Memory B cell (primary cell): ENCODE measurements at regions not wholly inside any gene's neighbourhood (a gene's known extent, or its start where the extent isn't known, plus 50 kb on each side); places are given as distances from the start of the nearest gene placed in this dataset.
"Not testable (repeated sequence)": the region's sequence is repeated elsewhere in the genome, so short reads cannot be mapped to it uniquely, and the experiment has no call there.

Experiments used
- ATAC-seq: fragments of 150-1000 bp; cut with Tn5 transposase; 2 replicates; pipeline ENCODE4 v1.10.0; 2021; ENCODE audit warnings: low read depth, mild to moderate bottlenecking, moderate library complexity
- DNase-seq, 2 donors: peaks; one replicate each; pipeline ENCODE4 v3.0.0; 2022; ENCODE audit warnings: low spot score in 2 of 2
- H3K27ac Mint-ChIP-seq: one replicate; pipeline ENCODE4 v1.8.0; 2022; ENCODE audit warnings: mild to moderate bottlenecking, moderate library complexity, mixed read lengths
- H3K27me3 Mint-ChIP-seq: one replicate; pipeline ENCODE4 v1.8.0; 2022; ENCODE audit warnings: mixed read lengths
- H3K36me3 Mint-ChIP-seq: one replicate; pipeline ENCODE4 v1.8.0; 2022; ENCODE audit warnings: mild to moderate bottlenecking, mixed read lengths
- H3K4me1 Mint-ChIP-seq: one replicate; pipeline ENCODE4 v1.8.0; 2022; ENCODE audit warnings: mixed read lengths
- H3K4me3 Mint-ChIP-seq: one replicate; pipeline ENCODE4 v1.8.0; 2022; ENCODE audit warnings: mild to moderate bottlenecking, moderate library complexity, mixed read lengths
- H3K9me3 Mint-ChIP-seq: one replicate; pipeline ENCODE4 v1.8.0; 2022; ENCODE audit warnings: mixed read lengths

GRCh38 chr3:191593486-191593885, 132.5 kb downstream of the PYDC2 start:
- ATAC-seq (no peak), DNase-seq (no peak)
- Mint-ChIP-seq H3K27ac (no peak overlapping the region), H3K4me1 (no peaks in the 10 kb centered on the region), H3K9me3 (no peaks in the 10 kb centered on the region), H3K36me3 (no peaks in the 10 kb centered on the region), H3K4me3 (no peak overlapping the region), H3K27me3 (peaks cover 3% of the 10 kb centered on the region)

DNA sequence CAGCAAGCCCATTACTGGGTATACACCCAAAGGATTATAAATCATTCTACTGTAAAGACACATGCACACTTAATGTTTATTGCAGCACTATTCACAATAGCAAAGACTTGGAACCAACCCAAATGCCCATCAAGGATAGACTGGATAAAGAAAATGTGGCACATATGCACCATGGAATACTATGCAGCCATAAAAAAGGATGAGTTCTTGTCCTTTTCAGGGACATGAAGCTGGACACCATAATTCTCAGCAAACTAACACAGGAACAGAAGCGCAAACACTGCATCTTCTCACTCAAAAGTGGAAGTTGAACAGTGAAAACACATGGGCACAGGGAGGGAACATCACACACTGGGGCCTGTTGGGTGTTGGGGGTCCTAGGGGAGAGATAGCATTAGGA, 154.5 kb downstream of the PYDC2 start:
- DNase-seq, H3K4me1 Mint-ChIP-seq, H3K27ac Mint-ChIP-seq, H3K4me3 Mint-ChIP-seq, H3K36me3 Mint-ChIP-seq, ATAC-seq, H3K27me3 Mint-ChIP-seq, H3K9me3 Mint-ChIP-seq: not testable (repeated sequence)

- Mint-ChIP-seq H3K36me3 (no peaks in the 10 kb centered on the region), H3K27me3 (peaks cover 3% of the 10 kb centered on the region), H3K9me3 (no peaks in the 10 kb centered on the region), H3K4me1 (no peaks in the 10 kb centered on the region), H3K4me3 (no peak overlapping the region), H3K27ac (no peak overlapping the region)
- DNase-seq (no peak), ATAC-seq (no peak)
Observed at GRCh38 chr3:191624299-191624698, 163.3 kb downstream of the PYDC2 start.

GRCh38 chr3:191627064-191627463, 166.1 kb downstream of the PYDC2 start:
- H3K9me3 Mint-ChIP-seq, result no peaks in the 10 kb centered on the region
- DNase-seq, result no peak
- ATAC-seq, result no peak
- no peak overlapping the region for H3K27ac Mint-ChIP-seq
- H3K27me3 Mint-ChIP-seq, result peaks cover 5% of the 10 kb centered on the region
- no peak overlapping the region for H3K4me3 Mint-ChIP-seq
- no peaks in the 10 kb centered on the region for H3K36me3 Mint-ChIP-seq
- peaks cover 3% of the 10 kb centered on the region for H3K4me1 Mint-ChIP-seq

DNA sequence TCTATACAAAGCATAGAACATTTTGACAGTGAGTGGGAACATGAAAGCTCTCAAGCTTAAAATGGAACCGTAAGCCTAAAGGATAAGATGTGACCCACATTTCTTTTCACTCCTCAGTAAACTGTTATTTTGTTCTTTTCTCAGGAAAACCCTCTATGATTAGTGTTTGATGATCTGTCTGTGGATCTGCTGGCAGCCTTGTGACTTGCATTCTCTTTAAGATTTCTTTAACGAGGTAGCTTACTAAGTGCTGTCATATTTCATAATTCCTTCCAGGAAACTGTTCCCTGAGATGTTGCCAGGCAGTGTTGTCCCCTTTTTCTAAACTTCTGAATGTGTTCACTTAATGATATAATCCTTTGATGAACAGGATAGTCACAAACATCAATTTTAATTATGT, 167.6 kb downstream of the PYDC2 start:
- DNase-seq, result no peak
- no peak overlapping the region for H3K4me3 Mint-ChIP-seq

DNA sequence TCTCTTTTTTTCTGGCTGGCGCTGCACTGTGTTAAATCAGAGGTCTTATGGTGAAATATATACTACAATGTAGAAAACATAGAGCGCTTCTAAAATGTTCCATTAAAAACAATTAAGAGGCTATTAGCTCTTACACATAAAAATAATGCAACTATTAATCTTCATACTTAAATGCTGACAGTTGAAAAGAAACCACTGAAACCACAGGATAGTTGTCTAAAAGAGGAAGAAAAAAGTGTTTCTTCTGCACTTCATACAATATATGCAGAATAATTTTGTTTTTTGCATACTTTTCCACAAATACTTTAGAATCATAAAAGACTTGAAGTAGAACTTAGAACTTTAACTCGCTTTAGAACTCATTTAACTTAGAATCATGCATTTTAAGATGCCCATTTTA, 170.5 kb downstream of the PYDC2 start:
- no peak overlapping the region for H3K4me3 Mint-ChIP-seq
- H3K27ac Mint-ChIP-seq, result no peak overlapping the region
- H3K9me3 Mint-ChIP-seq, result no peaks in the 10 kb centered on the region
- H3K4me1 Mint-ChIP-seq, result peaks cover 3% of the 10 kb centered on the region
- no peak for DNase-seq
- ATAC-seq, result no peak
- no peaks in the 10 kb centered on the region for H3K36me3 Mint-ChIP-seq
- H3K27me3 Mint-ChIP-seq, result peaks cover 5% of the 10 kb centered on the region

More for the DNA sequence above, 167.6 kb downstream of the PYDC2 start:
- ATAC-seq, result no peak
- no peaks in the 10 kb centered on the region for H3K9me3 Mint-ChIP-seq
- H3K27ac Mint-ChIP-seq, result no peak overlapping the region
- no peaks in the 10 kb centered on the region for H3K36me3 Mint-ChIP-seq
- H3K4me1 Mint-ChIP-seq, result peaks cover 3% of the 10 kb centered on the region
- peaks cover 5% of the 10 kb centered on the region for H3K27me3 Mint-ChIP-seq

DNA sequence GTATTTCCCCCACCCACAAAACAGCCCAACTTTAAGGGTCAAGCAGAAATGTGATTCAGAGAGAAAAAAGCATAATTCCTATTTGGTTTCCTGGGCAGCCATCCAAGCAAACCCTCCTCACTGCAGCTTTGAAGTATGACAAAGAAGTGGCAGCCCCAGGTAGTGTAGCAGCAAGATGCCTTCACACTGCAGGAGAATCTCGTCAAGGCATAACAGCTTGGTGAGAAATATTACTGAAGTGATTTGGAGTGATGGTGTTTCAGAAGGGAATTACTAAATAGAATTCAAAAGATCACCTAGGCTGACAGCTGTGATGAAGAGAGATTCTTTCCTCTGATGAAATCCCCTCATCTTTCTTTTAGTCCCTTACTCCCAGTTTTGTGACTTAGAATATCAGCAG, 173.9 kb downstream of the PYDC2 start:
- peaks cover 3% of the 10 kb centered on the region for H3K4me1 Mint-ChIP-seq
- no peak for DNase-seq
- H3K27ac Mint-ChIP-seq, result no peak overlapping the region
- peaks cover 2% of the 10 kb centered on the region for H3K9me3 Mint-ChIP-seq
- H3K36me3 Mint-ChIP-seq, result no peaks in the 10 kb centered on the region
- no peak for ATAC-seq
- no peak overlapping the region for H3K4me3 Mint-ChIP-seq
- peaks cover 10% of the 10 kb centered on the region for H3K27me3 Mint-ChIP-seq

- Mint-ChIP-seq H3K4me3 (no peak overlapping the region), H3K27ac (no peak overlapping the region), H3K4me1 (no peaks in the 10 kb centered on the region), H3K36me3 (no peaks in the 10 kb centered on the region), H3K9me3 (peaks cover 2% of the 10 kb centered on the region), H3K27me3 (peaks cover 10% of the 10 kb centered on the region)
- DNase-seq (no peak), ATAC-seq (no peak)
Observed at GRCh38 chr3:191637611-191638010, 176.6 kb downstream of the PYDC2 start.

DNA sequence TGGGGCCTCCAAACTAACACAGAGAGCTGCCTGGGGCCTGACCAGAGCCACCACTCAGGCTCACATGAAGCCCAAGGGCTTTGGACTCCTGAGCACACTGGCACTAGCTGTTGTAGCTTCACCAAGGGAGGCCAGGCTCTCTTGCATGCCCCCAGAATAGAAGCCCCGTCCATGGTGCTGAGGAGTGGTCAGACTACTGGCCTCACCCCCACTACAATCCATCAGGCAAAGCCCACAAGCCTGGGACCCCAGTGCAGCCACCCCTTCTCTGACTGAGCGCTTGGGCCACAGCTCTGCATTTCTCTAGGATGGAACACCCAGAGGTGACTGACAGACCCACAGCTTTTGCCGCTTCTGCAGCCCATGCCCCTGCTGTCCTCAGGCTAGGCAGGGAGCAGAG, 180.8 kb downstream of the PYDC2 start:
- Mint-ChIP-seq H3K27ac (no peak overlapping the region), H3K4me1 (no peaks in the 10 kb centered on the region), H3K27me3 (peaks cover 11% of the 10 kb centered on the region), H3K4me3 (no peak overlapping the region), H3K36me3 (no peaks in the 10 kb centered on the region), H3K9me3 (peaks cover 13% of the 10 kb centered on the region)
- ATAC-seq (no peak), DNase-seq (no peak)

DNA sequence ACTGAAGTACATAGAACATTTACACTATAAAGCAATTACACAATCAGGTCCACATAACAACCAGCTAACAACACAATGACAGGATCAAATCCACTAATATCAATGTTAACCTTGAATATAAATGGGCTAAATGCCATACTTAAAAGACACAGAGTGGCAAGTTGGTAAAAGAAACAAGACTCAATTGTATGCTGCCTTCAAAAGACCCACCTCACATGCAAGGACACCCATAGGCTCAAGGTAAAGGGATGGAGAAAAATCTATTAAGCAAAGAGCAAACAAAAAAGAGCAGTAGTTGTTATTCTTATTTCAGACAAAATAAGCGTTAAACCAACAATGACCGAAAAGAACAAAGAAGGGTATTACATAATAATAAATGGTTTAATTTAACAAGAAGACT, 183.3 kb downstream of the PYDC2 start:
- H3K27ac Mint-ChIP-seq, result no peak overlapping the region
- H3K36me3 Mint-ChIP-seq, result no peaks in the 10 kb centered on the region
- ATAC-seq, result no peak
- no peak for DNase-seq
- no peak overlapping the region for H3K4me3 Mint-ChIP-seq
- H3K9me3 Mint-ChIP-seq, result peaks cover 11% of the 10 kb centered on the region
- no peaks in the 10 kb centered on the region for H3K4me1 Mint-ChIP-seq
- H3K27me3 Mint-ChIP-seq, result peaks cover 9% of the 10 kb centered on the region

DNA sequence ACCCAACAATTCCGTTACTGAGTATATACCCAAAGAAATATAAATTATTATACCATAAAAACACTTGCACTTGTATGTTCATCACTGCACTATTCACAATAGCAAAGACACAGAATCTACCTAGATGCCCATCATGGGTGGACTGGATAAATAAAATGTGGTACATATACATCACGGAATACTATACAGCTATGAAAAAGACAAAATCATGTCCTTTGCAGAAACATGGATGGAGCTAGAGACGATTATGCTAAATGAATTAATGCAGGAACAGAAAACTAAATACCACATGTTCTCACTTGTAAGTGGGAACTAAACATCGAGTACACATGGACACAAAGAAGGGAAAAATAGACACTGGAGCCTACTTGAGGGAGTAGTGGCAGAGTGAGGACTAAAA, 185.3 kb downstream of the PYDC2 start:
- H3K4me1 Mint-ChIP-seq, result no peaks in the 10 kb centered on the region
- peaks cover 14% of the 10 kb centered on the region for H3K9me3 Mint-ChIP-seq
- H3K4me3 Mint-ChIP-seq, result no peak overlapping the region
- ATAC-seq, result no peak
- H3K36me3 Mint-ChIP-seq, result peaks cover 4% of the 10 kb centered on the region
- DNase-seq, result no peak
- peaks cover 5% of the 10 kb centered on the region for H3K27me3 Mint-ChIP-seq
- H3K27ac Mint-ChIP-seq, result no peak overlapping the region

DNA sequence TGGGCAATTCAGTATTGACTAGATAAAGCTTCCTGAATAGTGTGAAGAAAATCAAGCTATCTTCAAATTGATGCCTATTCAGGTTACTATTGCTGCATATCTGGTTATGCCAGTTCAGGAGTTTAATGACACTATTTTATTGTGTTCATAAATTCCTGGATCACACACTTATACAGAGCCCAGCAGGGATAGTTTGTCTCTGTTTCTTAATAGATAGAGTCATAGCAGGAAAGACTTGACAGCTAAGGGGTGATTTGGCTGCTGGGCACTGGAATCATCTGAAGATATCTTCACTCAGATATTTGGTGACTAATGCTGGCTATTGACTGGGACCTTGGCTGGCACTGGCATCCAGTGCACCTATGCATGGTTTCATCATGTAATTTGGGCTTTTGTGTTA, 187.8 kb downstream of the PYDC2 start:
- ATAC-seq (no peak), DNase-seq (no peak)
- H3K27me3 Mint-ChIP-seq, result peaks cover 6% of the 10 kb centered on the region
- no peak overlapping the region for H3K4me3 Mint-ChIP-seq
- H3K36me3 Mint-ChIP-seq, result peaks cover 6% of the 10 kb centered on the region
- H3K27ac Mint-ChIP-seq, result no peak overlapping the region
- peaks cover 19% of the 10 kb centered on the region for H3K9me3 Mint-ChIP-seq
- no peaks in the 10 kb centered on the region for H3K4me1 Mint-ChIP-seq

GRCh38 chr3:191649626-191650025, 188.7 kb downstream of the PYDC2 start:
- Mint-ChIP-seq H3K4me3 (no peak overlapping the region), H3K36me3 (peaks cover 6% of the 10 kb centered on the region), H3K9me3 (peaks cover 19% of the 10 kb centered on the region), H3K4me1 (no peaks in the 10 kb centered on the region), H3K27ac (no peak overlapping the region), H3K27me3 (peaks cover 6% of the 10 kb centered on the region)
- DNase-seq, result no peak
- no peak for ATAC-seq

- not testable (repeated sequence) for H3K27ac Mint-ChIP-seq, H3K27me3 Mint-ChIP-seq, H3K9me3 Mint-ChIP-seq, H3K36me3 Mint-ChIP-seq, DNase-seq, H3K4me1 Mint-ChIP-seq, ATAC-seq, H3K4me3 Mint-ChIP-seq
Observed at GRCh38 chr3:191658781-191659419, 197.9 kb downstream of the PYDC2 start.

- H3K27me3 Mint-ChIP-seq, H3K9me3 Mint-ChIP-seq, DNase-seq, H3K36me3 Mint-ChIP-seq, H3K4me3 Mint-ChIP-seq, ATAC-seq, H3K27ac Mint-ChIP-seq, H3K4me1 Mint-ChIP-seq: not testable (repeated sequence)
Observed at GRCh38 chr3:191662150-191662549, 201.2 kb downstream of the PYDC2 start.
